ENCODE measurements at regions not wholly inside any gene's neighbourhood (a gene's known extent, or its start where the extent isn't known, plus 50 kb on each side); places are given as distances from the start of the nearest gene placed in this dataset.
A peak's percentile ranks its signal among the peaks of the same experiment; 100 is the strongest.

DNA sequence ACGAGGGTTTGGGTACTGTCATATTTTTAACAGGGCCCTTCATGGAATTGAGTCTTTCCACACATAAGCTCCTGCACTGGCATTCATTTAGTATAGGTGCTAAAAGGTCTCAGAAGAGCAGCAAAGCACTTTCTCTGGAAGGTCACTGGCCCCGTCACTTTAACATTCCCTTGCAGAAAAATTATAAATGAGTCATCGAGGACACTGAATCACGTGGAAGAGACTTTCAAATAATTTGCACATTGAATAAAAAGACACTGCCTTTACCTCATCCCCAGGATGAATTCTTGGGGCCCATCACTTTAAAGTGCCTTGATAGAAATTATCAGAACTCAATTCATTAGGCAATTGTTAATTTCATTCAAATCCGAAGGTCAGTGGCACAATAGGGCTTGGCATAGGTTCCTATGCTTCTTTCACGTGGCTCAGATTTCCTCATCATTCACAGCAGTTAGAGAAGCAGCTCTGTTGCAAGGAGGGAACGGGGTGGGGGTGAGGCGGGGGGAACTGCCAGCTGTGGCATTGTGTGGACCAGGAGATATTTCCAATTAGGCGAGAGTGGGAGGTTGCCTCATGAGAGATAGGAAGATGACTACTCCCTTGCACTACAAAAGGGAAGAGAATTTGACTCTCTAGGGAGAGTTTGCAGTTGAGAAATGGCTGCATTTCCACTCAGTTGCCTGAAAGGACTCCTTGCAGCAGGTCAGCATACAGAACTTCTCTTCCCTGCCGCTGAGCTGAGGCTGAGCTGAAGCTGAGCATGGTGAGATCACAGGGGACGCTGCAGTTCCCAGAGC is 86.3 kb upstream of the NPAS2 start:
- H3K4me3 ChIP-seq, result no peak overlapping the region
- ATAC-seq (ENCODE audit: insufficient read depth, low FRiP score) (peak; percentile 68), DNase-seq (peak in 2 of 3 donors; percentile 19 to 38)
- H3K9ac ChIP-seq (ENCODE audit: insufficient read depth in 1 of 2, low read length in 2 of 2), result no peak overlapping the region
- H3K27me3 ChIP-seq (ENCODE audit: control insufficient read depth in 3 of 3, insufficient read depth in 3 of 3, low read length in 2 of 3), result no peaks in the 10 kb centered on the region
- no peaks in the 10 kb centered on the region for H3K4me1 ChIP-seq (ENCODE audit: control insufficient read depth in 5 of 5, insufficient read depth in 5 of 5, low read length in 5 of 5)
- peaks cover 0 to 2% (median 0%) of the 10 kb centered on the region in 4 donors for H3K9me3 ChIP-seq (ENCODE audit: control insufficient read depth in 4 of 4, insufficient read depth in 3 of 4, low read length in 3 of 4)
- TF ChIP-seq CTCF (IDR thresholded peaks at IDR 0.05; ENCODE audit: control extremely low read depth, extremely low read depth), result no peak
- no peaks in the 10 kb centered on the region for H3K36me3 ChIP-seq (ENCODE audit: control insufficient read depth in 4 of 4, insufficient read depth in 4 of 4, low read length in 4 of 4)
- no peak overlapping the region for H3K27ac ChIP-seq (ENCODE audit: low read depth in 1 of 2, low read length in 1 of 2)
- WGBS, 2 donors, result 36 to 53% methylated on average over 11 of the region's 11 CpGs

- ATAC-seq (ENCODE audit: insufficient read depth, low FRiP score), result no peak
- TF ChIP-seq CTCF (IDR thresholded peaks at IDR 0.05; ENCODE audit: control extremely low read depth, extremely low read depth), result no peak
- Histone ChIP-seq H3K4me1 (ENCODE audit: control insufficient read depth in 5 of 5, insufficient read depth in 5 of 5, low read length in 5 of 5) (no peaks in the 10 kb centered on the region), H3K36me3 (ENCODE audit: control insufficient read depth in 4 of 4, insufficient read depth in 4 of 4, low read length in 4 of 4) (no peaks in the 10 kb centered on the region), H3K9ac (ENCODE audit: insufficient read depth in 1 of 2, low read length in 2 of 2) (no peak overlapping the region), H3K27ac (ENCODE audit: low read depth in 1 of 2, low read length in 1 of 2) (no peak overlapping the region), H3K4me3 (no peak overlapping the region), H3K9me3 (ENCODE audit: control insufficient read depth in 4 of 4, insufficient read depth in 3 of 4, low read length in 3 of 4) (peaks cover 0 to 2% (median 0%) of the 10 kb centered on the region in 4 donors), H3K27me3 (ENCODE audit: control insufficient read depth in 3 of 3, insufficient read depth in 3 of 3, low read length in 2 of 3) (no peaks in the 10 kb centered on the region)
- WGBS, 2 donors, result 80 to 86% methylated on average over 5 of the region's 5 CpGs
- DNase-seq, result no peak
These were observed 83.6 kb upstream of the NPAS2 start for GRCh38 chr2:100736121-100736915.

- H3K9me3 ChIP-seq (ENCODE audit: control insufficient read depth in 4 of 4, insufficient read depth in 3 of 4, low read length in 3 of 4), result peaks cover 0 to 2% (median 0%) of the 10 kb centered on the region in 4 donors
- no peak overlapping the region for H3K4me3 ChIP-seq
- H3K27me3 ChIP-seq (ENCODE audit: control insufficient read depth in 3 of 3, insufficient read depth in 3 of 3, low read length in 2 of 3), result no peaks in the 10 kb centered on the region
- TF ChIP-seq CTCF (IDR thresholded peaks at IDR 0.05; ENCODE audit: control extremely low read depth, extremely low read depth), result no peak
- H3K36me3 ChIP-seq (ENCODE audit: control insufficient read depth in 4 of 4, insufficient read depth in 4 of 4, low read length in 4 of 4), result no peaks in the 10 kb centered on the region
- 87% methylated on average over 8 of the region's 8 CpGs for WGBS, 2 donors
- H3K9ac ChIP-seq (ENCODE audit: insufficient read depth in 1 of 2, low read length in 2 of 2), result no peak overlapping the region
- H3K27ac ChIP-seq (ENCODE audit: low read depth in 1 of 2, low read length in 1 of 2), result no peak overlapping the region
- ATAC-seq (ENCODE audit: insufficient read depth, low FRiP score) (no peak), DNase-seq (peak in 1 of 3 donors; percentile 19)
- peaks cover 0 to 17% (median 0%) of the 10 kb centered on the region in 5 donors for H3K4me1 ChIP-seq (ENCODE audit: control insufficient read depth in 5 of 5, insufficient read depth in 5 of 5, low read length in 5 of 5)
These were observed 80.1 kb upstream of the NPAS2 start for GRCh38 chr2:100739735-100740432.

All from lung (tissue), 11 donors.